ENCODE measurements at regions not wholly inside any gene's neighbourhood (a gene's known extent, or its start where the extent isn't known, plus 50 kb on each side); places are given as distances from the start of the nearest gene placed in this dataset.
A peak's percentile ranks its signal among the peaks of the same experiment; 100 is the strongest.
"Not testable (repeated sequence)": the region's sequence is repeated elsewhere in the genome, so short reads cannot be mapped to it uniquely, and the experiment has no call there.

- no peak overlapping the region for H3K27ac ChIP-seq (ENCODE audit: low read length)
- TF ChIP-seq CTCF (IDR thresholded peaks at IDR 0.05; ENCODE audit: low read depth, low read length) = no peak
- no peak for TF ChIP-seq EZH2phosphoT487 (IDR thresholded peaks at IDR 0.05; ENCODE audit: low read depth)
- no peaks in the 10 kb centered on the region for H4K20me1 ChIP-seq (ENCODE audit: insufficient read depth, low read length)
- peaks cover 6% of the 10 kb centered on the region for H3K4me1 ChIP-seq (ENCODE audit: low read length)
- H3K4me2 ChIP-seq (ENCODE audit: low read length) = no peak overlapping the region
- no peak overlapping the region for H2AFZ ChIP-seq (ENCODE audit: low read depth, low read length)
- no peaks in the 10 kb centered on the region for H3K36me3 ChIP-seq (replicated peaks; ENCODE audit: low read depth, low read length)
- H3K79me2 ChIP-seq (ENCODE audit: low read length) = no peaks in the 10 kb centered on the region
- H3K27me3 ChIP-seq (ENCODE audit: low read depth, low read length) = no peaks in the 10 kb centered on the region
- H3K9me3 ChIP-seq (ENCODE audit: insufficient read depth, low read length) = no peaks in the 10 kb centered on the region
- no peak overlapping the region for H3K9ac ChIP-seq (ENCODE audit: low read length)
- no peak overlapping the region for H3K4me3 ChIP-seq (ENCODE audit: low read length)
These were observed 63.8 kb upstream of the RALY start for GRCh38 chr20:33929917-33930316.

GRCh38 chr20:33933469-33933909, 60.2 kb upstream of the RALY start:
- H2AFZ ChIP-seq (ENCODE audit: low read depth, low read length) = peak overlapping the region; percentile 99
- no peaks in the 10 kb centered on the region for H4K20me1 ChIP-seq (ENCODE audit: insufficient read depth, low read length)
- H3K4me2 ChIP-seq (ENCODE audit: low read length) = peak overlapping the region; percentile 45
- H3K4me1 ChIP-seq (ENCODE audit: low read length) = peaks cover 6% of the 10 kb centered on the region
- H3K9me3 ChIP-seq (ENCODE audit: insufficient read depth, low read length) = no peaks in the 10 kb centered on the region
- no peaks in the 10 kb centered on the region for H3K36me3 ChIP-seq (replicated peaks; ENCODE audit: low read depth, low read length)
- H3K27ac ChIP-seq (ENCODE audit: low read length) = no peak overlapping the region; the same call in 1 of the 2 replicates
- H3K27me3 ChIP-seq (ENCODE audit: low read depth, low read length) = no peaks in the 10 kb centered on the region
- H3K4me3 ChIP-seq (ENCODE audit: low read length) = no peak overlapping the region
- peak overlapping the region; percentile 40; the same call in 1 of the 2 replicates for H3K9ac ChIP-seq (ENCODE audit: low read length)
- no peaks in the 10 kb centered on the region for H3K79me2 ChIP-seq (ENCODE audit: low read length)
- TF ChIP-seq CTCF (IDR thresholded peaks at IDR 0.05; ENCODE audit: low read depth, low read length) (peak; percentile 82), EZH2phosphoT487 (IDR thresholded peaks at IDR 0.05; ENCODE audit: low read depth) (no peak)

GRCh38 chr20:33936656-33937055, 57.1 kb upstream of the RALY start:
- Histone ChIP-seq H3K36me3 (replicated peaks; ENCODE audit: low read depth, low read length) (no peaks in the 10 kb centered on the region), H3K9me3 (ENCODE audit: insufficient read depth, low read length) (no peaks in the 10 kb centered on the region), H3K27ac (ENCODE audit: low read length) (no peak overlapping the region), H3K4me3 (ENCODE audit: low read length) (no peak overlapping the region), H3K4me2 (ENCODE audit: low read length) (no peak overlapping the region), H2AFZ (ENCODE audit: low read depth, low read length) (no peak overlapping the region), H3K4me1 (ENCODE audit: low read length) (peaks cover 14% of the 10 kb centered on the region), H4K20me1 (ENCODE audit: insufficient read depth, low read length) (no peaks in the 10 kb centered on the region), H3K27me3 (ENCODE audit: low read depth, low read length) (no peaks in the 10 kb centered on the region), H3K79me2 (ENCODE audit: low read length) (no peaks in the 10 kb centered on the region), H3K9ac (ENCODE audit: low read length) (no peak overlapping the region)
- TF ChIP-seq EZH2phosphoT487 (IDR thresholded peaks at IDR 0.05; ENCODE audit: low read depth) (no peak), CTCF (IDR thresholded peaks at IDR 0.05; ENCODE audit: low read depth, low read length) (no peak)

- H3K4me1 ChIP-seq (ENCODE audit: low read length); H3K9ac ChIP-seq (ENCODE audit: low read length); H3K36me3 ChIP-seq (replicated peaks; ENCODE audit: low read depth, low read length); H3K79me2 ChIP-seq (ENCODE audit: low read length); H3K4me3 ChIP-seq (ENCODE audit: low read length); H3K27me3 ChIP-seq (ENCODE audit: low read depth, low read length); H4K20me1 ChIP-seq (ENCODE audit: insufficient read depth, low read length); H2AFZ ChIP-seq (ENCODE audit: low read depth, low read length); H3K4me2 ChIP-seq (ENCODE audit: low read length); H3K27ac ChIP-seq (ENCODE audit: low read length); H3K9me3 ChIP-seq (ENCODE audit: insufficient read depth, low read length): not testable (repeated sequence)
These were observed 54.7 kb upstream of the RALY start for GRCh38 chr20:33939031-33939430.

GRCh38 chr20:33940666-33941065, 53.0 kb upstream of the RALY start:
- Histone ChIP-seq H3K27ac (ENCODE audit: low read length) (no peak overlapping the region), H3K4me3 (ENCODE audit: low read length) (no peak overlapping the region), H3K79me2 (ENCODE audit: low read length) (no peaks in the 10 kb centered on the region), H3K9me3 (ENCODE audit: insufficient read depth, low read length) (no peaks in the 10 kb centered on the region), H3K36me3 (replicated peaks; ENCODE audit: low read depth, low read length) (no peaks in the 10 kb centered on the region), H3K4me1 (ENCODE audit: low read length) (peaks cover 8% of the 10 kb centered on the region), H3K4me2 (ENCODE audit: low read length) (peak overlapping the region; percentile 19; the same call in 1 of the 2 replicates), H3K27me3 (ENCODE audit: low read depth, low read length) (no peaks in the 10 kb centered on the region), H2AFZ (ENCODE audit: low read depth, low read length) (no peak overlapping the region), H4K20me1 (ENCODE audit: insufficient read depth, low read length) (no peaks in the 10 kb centered on the region), H3K9ac (ENCODE audit: low read length) (no peak overlapping the region)
- no peak for TF ChIP-seq EZH2phosphoT487 (IDR thresholded peaks at IDR 0.05; ENCODE audit: low read depth)
